Sigmoid colon (tissue), 6 donors: ENCODE measurements at regions not wholly inside any gene's neighbourhood (a gene's known extent, or its start where the extent isn't known, plus 50 kb on each side); places are given as distances from the start of the nearest gene placed in this dataset.
A peak's percentile ranks its signal among the peaks of the same experiment; 100 is the strongest.

Source experiments
- DNase-seq: peaks from one replicate; pipeline ENCODE4 v3.0.0-alpha.2; 2019
- H3K27ac ChIP-seq, 4 donors: fragments of 200-600 bp; sonication (generic); one replicate each; pipeline ENCODE4 v1.5.1; 2016 to 2019; ENCODE audit warnings: mild to moderate bottlenecking in 1 of 4
- H3K27me3 ChIP-seq, 3 donors: fragments of 200-600 bp; sonication (generic); one replicate each; pipeline ENCODE4 v1.5.1; 2019; ENCODE audit warnings: mild to moderate bottlenecking in 1 of 3
- H3K36me3 ChIP-seq, 4 donors: fragments of 200-600 bp; sonication (generic); one replicate each; pipeline ENCODE4 v1.5.1; 2016 to 2019
- H3K4me1 ChIP-seq, 4 donors: fragments of 200-600 bp; sonication (generic); one replicate each; pipeline ENCODE4 v1.5.1; 2017 to 2019
- H3K4me3 ChIP-seq, 4 donors: fragments of 200-600 bp; sonication (generic); one replicate each; pipeline ENCODE4 v1.5.1; 2017 to 2019; ENCODE audit warnings: mild to moderate bottlenecking in 2 of 4, moderate library complexity in 1 of 4
- H3K9me3 ChIP-seq, 4 donors: fragments of 200-600 bp in 3 of 4; sonication (generic) in 3 of 4; one replicate each; pipeline versions ENCODE4 v1.5.1 to v1.6.1; 2013 to 2019
- EP300 ChIP-seq, 4 donors: sonication (generic); formaldehyde crosslinking; IDR thresholded peaks; one replicate each; pipeline ENCODE4 v1.6.1; 2017; ENCODE audit warnings: antibody characterized with exemption in 4 of 4
- POLR2A ChIP-seq, 2 donors: fragments of 450-650 bp; IDR thresholded peaks; one replicate each; pipeline ENCODE4 v1.6.1; 2016; ENCODE audit warnings: antibody characterized with exemption in 2 of 2, mild to moderate bottlenecking in 2 of 2, moderate library complexity in 2 of 2
- POLR2AphosphoS5 ChIP-seq, 4 donors: sonication (generic); formaldehyde crosslinking; IDR thresholded peaks; one replicate each; pipeline ENCODE4 v1.6.1; 2017; ENCODE audit warnings: antibody characterized with exemption in 4 of 4
- whole genome bisulfite sequencing, 2 donors: extraction: QIAGEN DNeasy Blood & Tissue Kit; methylation state at CpG; one replicate each; pipeline ENCODE4 v1.1.7; 2013; 5-methylcytosine and 5-hydroxymethylcytosine counted together
- intact Hi-C: fragments of 100-400 bp; cut with DNase I; formaldehyde crosslinking; loops from one replicate; pipeline ENCODE4 v1.15.1; 2023
- TF ChIP-seq, protein P1 (sequence below), 4 experiments: fragments of 450-650 bp in 3 of 4; fragments of 200-600 bp in 1 of 4; IDR thresholded peaks; one replicate each; pipeline ENCODE4 v1.5.1; 2016 to 2019; ENCODE audit warnings: antibody characterized with exemption in 4 of 4, mild to moderate bottlenecking in 3 of 4, moderate library complexity in 2 of 4
- donor health status: healthy with polysubstance abuse.
- donor health status: healthy.

DNA sequence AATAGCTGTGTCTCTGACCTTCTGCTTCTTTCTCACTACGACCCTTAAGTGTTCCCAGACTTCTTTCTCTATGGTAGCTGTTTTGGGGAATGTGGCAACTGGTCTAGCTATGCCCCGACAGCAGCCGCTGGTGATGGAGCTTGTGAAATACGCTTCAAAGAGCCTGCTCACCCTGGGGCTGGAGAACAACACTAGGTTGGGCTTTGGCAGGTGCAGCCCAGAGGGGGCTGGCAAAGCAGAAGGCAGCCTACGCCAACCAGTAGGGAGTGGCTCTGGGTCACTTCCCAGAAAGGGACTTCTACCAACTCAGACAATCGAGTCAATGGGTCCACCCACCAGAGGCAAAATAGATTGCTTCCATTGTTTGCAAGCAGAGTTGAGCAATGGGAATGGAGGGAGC, 262.8 kb downstream of the LMO4 start:
- Histone ChIP-seq H3K9me3 (no peaks in the 10 kb centered on the region), H3K4me3 (no peak overlapping the region), H3K36me3 (no peaks in the 10 kb centered on the region), H3K4me1 (peaks cover 0 to 34% (median 24%) of the 10 kb centered on the region in 4 donors), H3K27me3 (no peaks in the 10 kb centered on the region), H3K27ac (no peak overlapping the region)
- no peak for DNase-seq
- WGBS, 2 donors = 65 to 70% methylated on average over 6 of the region's 6 CpGs
- intact Hi-C loops = loop anchor here (5.0 kb wide), 1 partner anchor 259 kb away; no protein-coding TSS in a partner anchor
- no peak for TF ChIP-seq POLR2A (IDR thresholded peaks at IDR 0.05)
- TF ChIP-seq, protein P1, sequence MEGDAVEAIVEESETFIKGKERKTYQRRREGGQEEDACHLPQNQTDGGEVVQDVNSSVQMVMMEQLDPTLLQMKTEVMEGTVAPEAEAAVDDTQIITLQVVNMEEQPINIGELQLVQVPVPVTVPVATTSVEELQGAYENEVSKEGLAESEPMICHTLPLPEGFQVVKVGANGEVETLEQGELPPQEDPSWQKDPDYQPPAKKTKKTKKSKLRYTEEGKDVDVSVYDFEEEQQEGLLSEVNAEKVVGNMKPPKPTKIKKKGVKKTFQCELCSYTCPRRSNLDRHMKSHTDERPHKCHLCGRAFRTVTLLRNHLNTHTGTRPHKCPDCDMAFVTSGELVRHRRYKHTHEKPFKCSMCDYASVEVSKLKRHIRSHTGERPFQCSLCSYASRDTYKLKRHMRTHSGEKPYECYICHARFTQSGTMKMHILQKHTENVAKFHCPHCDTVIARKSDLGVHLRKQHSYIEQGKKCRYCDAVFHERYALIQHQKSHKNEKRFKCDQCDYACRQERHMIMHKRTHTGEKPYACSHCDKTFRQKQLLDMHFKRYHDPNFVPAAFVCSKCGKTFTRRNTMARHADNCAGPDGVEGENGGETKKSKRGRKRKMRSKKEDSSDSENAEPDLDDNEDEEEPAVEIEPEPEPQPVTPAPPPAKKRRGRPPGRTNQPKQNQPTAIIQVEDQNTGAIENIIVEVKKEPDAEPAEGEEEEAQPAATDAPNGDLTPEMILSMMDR (IDR thresholded peaks at IDR 0.05) = no peak
- no peak for TF ChIP-seq EP300 (IDR thresholded peaks at IDR 0.05)

DNA sequence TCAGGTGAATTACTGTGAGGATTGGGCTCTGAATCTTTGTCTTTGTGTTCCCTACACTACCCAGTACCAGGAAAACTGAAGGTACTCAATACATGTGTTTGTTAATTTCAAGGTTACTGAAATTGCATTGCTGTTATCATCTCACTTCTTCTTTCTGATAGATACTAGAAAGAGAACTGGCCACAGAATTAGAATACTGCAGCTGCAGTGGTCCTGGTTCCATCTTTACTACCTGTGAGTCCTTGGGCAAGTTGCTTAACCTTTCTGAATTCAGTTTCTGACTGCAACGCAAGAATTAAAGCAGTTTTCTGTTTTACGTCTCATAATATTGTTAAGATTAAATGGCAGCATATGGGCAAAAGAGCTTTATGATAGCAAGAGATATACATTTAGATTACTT, 263.5 kb downstream of the LMO4 start:
- Histone ChIP-seq H3K4me3 (no peak overlapping the region), H3K27me3 (no peaks in the 10 kb centered on the region), H3K9me3 (no peaks in the 10 kb centered on the region), H3K27ac (no peak overlapping the region), H3K36me3 (no peaks in the 10 kb centered on the region), H3K4me1 (peaks cover 0 to 34% (median 24%) of the 10 kb centered on the region in 4 donors)
- intact Hi-C loops = loop anchor here (5.0 kb wide), 1 partner anchor 260 kb away; no protein-coding TSS in a partner anchor
- TF ChIP-seq EP300 (IDR thresholded peaks at IDR 0.05) (no peak), POLR2A (IDR thresholded peaks at IDR 0.05) (no peak), POLR2AphosphoS5 (IDR thresholded peaks at IDR 0.05) (no peak)
- TF ChIP-seq, protein P1 (IDR thresholded peaks at IDR 0.05) = no peak
- 87 to 96% methylated on average over 2 of the region's 2 CpGs for WGBS, 2 donors
- DNase-seq = no peak

GRCh38 chr1:87594736-87595383, 266.2 kb downstream of the LMO4 start:
- H3K27me3 ChIP-seq = no peaks in the 10 kb centered on the region
- no peaks in the 10 kb centered on the region for H3K36me3 ChIP-seq
- TF ChIP-seq, protein P1 (IDR thresholded peaks at IDR 0.05) = no peak
- TF ChIP-seq POLR2AphosphoS5 (IDR thresholded peaks at IDR 0.05) = peak in 3 of 4 donors; percentile 20 to 65 (median 64)
- H3K4me3 ChIP-seq = no peak overlapping the region
- intact Hi-C loops = loop anchor here (5.0 kb wide), 1 partner anchor 263 kb away; no protein-coding TSS in a partner anchor
- peaks cover 0 to 30% (median 21%) of the 10 kb centered on the region in 4 donors for H3K4me1 ChIP-seq
- WGBS, 2 donors = 9 to 53% methylated on average over 8 of the region's 8 CpGs
- H3K9me3 ChIP-seq = no peaks in the 10 kb centered on the region
- peak overlapping the region; percentile 39 to 73 (median 64) for H3K27ac ChIP-seq
- no peak for DNase-seq

- intact Hi-C loops = no loop called here
- Histone ChIP-seq H3K4me1 (peaks cover 0 to 30% (median 22%) of the 10 kb centered on the region in 4 donors), H3K4me3 (no peak overlapping the region), H3K36me3 (no peaks in the 10 kb centered on the region), H3K9me3 (no peaks in the 10 kb centered on the region), H3K27ac (peak overlapping the region; percentile 39 to 73 (median 64)), H3K27me3 (no peaks in the 10 kb centered on the region)
- TF ChIP-seq EP300 (IDR thresholded peaks at IDR 0.05) (no peak), POLR2A (IDR thresholded peaks at IDR 0.05) (no peak), POLR2AphosphoS5 (IDR thresholded peaks at IDR 0.05) (no peak)
- TF ChIP-seq, protein P1 (IDR thresholded peaks at IDR 0.05) = no peak
- WGBS, 2 donors = 47 to 72% methylated on average over 3 of the region's 3 CpGs
- no peak for DNase-seq
Observed at GRCh38 chr1:87595384-87595781, 266.7 kb downstream of the LMO4 start.

- no peaks in the 10 kb centered on the region for H3K36me3 ChIP-seq
- H3K9me3 ChIP-seq = no peaks in the 10 kb centered on the region
- H3K27me3 ChIP-seq = no peaks in the 10 kb centered on the region
- H3K27ac ChIP-seq = no peak overlapping the region
- peaks cover 0 to 34% (median 25%) of the 10 kb centered on the region in 4 donors for H3K4me1 ChIP-seq
- no peak for DNase-seq
- H3K4me3 ChIP-seq = no peak overlapping the region
- TF ChIP-seq POLR2A (IDR thresholded peaks at IDR 0.05) = no peak
- TF ChIP-seq, protein P1 (IDR thresholded peaks at IDR 0.05) = no peak
- TF ChIP-seq POLR2AphosphoS5 (IDR thresholded peaks at IDR 0.05) = no peak
- TF ChIP-seq EP300 (IDR thresholded peaks at IDR 0.05) = no peak
- WGBS, 2 donors = 91 to 92% methylated on average over 3 of the region's 3 CpGs
- intact Hi-C loops = no loop called here
Observed at GRCh38 chr1:87598429-87598828, 269.7 kb downstream of the LMO4 start.
